ENCODE measurements at regions not wholly inside any gene's neighbourhood (a gene's known extent, or its start where the extent isn't known, plus 50 kb on each side); places are given as distances from the start of the nearest gene placed in this dataset.

- H2AFZ ChIP-seq (ENCODE audit: low read depth, low read length): no peak overlapping the region
- H4K8ac ChIP-seq (ENCODE audit: low read length): no peak overlapping the region
- no peak overlapping the region for H2BK5ac ChIP-seq (ENCODE audit: low read depth, low read length, poor library complexity, severe bottlenecking)
- H3K27me3 ChIP-seq (ENCODE audit: control insufficient read depth in 1 of 2, insufficient read depth in 1 of 2, low read length in 2 of 2): peaks cover 0 to 13% of the 10 kb centered on the region in 2 experiments
- no peak overlapping the region for H3K18ac ChIP-seq (ENCODE audit: low read depth in 1 of 2, low read length in 2 of 2)
- H3K79me1 ChIP-seq (replicated peaks; ENCODE audit: low read length, poor library complexity, severe bottlenecking): no peaks in the 10 kb centered on the region
- no peak overlapping the region for H4K91ac ChIP-seq (ENCODE audit: low read length)
- H3K4me3 ChIP-seq (ENCODE audit: insufficient read depth in 1 of 2, low read depth in 1 of 2, low read length in 2 of 2): no peak overlapping the region
- H3K4me1 ChIP-seq (ENCODE audit: control insufficient read depth, insufficient read depth, low read depth, low read length): no peaks in the 10 kb centered on the region
- H3K4ac ChIP-seq (ENCODE audit: low read depth in 1 of 2, low read length in 2 of 2): no peak overlapping the region
- no peak overlapping the region for H2AK5ac ChIP-seq (ENCODE audit: low read length, severe bottlenecking)
- no peak for DNase-seq
- no peak overlapping the region for H3K23ac ChIP-seq (ENCODE audit: low read length in 2 of 2)
- no peak overlapping the region for H2BK15ac ChIP-seq (ENCODE audit: low read depth, poor library complexity, severe bottlenecking)
- H3K9ac ChIP-seq (ENCODE audit: low read length): no peak overlapping the region
- no peaks in the 10 kb centered on the region for H3K36me3 ChIP-seq (ENCODE audit: control insufficient read depth in 1 of 2, insufficient read depth in 2 of 2, low read depth in 1 of 2, low read length in 2 of 2)
- H3K14ac ChIP-seq (ENCODE audit: low read length in 2 of 2): no peak overlapping the region
- no peak overlapping the region for H2BK12ac ChIP-seq (ENCODE audit: low read length in 2 of 2)
- WGBS: 94% methylated on average over 3 of the region's 3 CpGs
- no peak overlapping the region for H3K27ac ChIP-seq (ENCODE audit: low read length, poor library complexity, severe bottlenecking)
- H2BK120ac ChIP-seq (ENCODE audit: low read depth, low read length): no peak overlapping the region
- no peak overlapping the region for H3K4me2 ChIP-seq (ENCODE audit: low read length, poor library complexity, severe bottlenecking)
- no peaks in the 10 kb centered on the region for H3K9me3 ChIP-seq (ENCODE audit: control insufficient read depth, low read length)
Observed at GRCh38 chr9:89843591-89843990, 238.8 kb downstream of the GADD45G start.

GRCh38 chr9:89844075-89844474 lies 239.3 kb downstream of the GADD45G start:
- Histone ChIP-seq H3K27me3 (ENCODE audit: control insufficient read depth in 1 of 2, insufficient read depth in 1 of 2, low read length in 2 of 2) (peaks cover 0 to 13% of the 10 kb centered on the region in 2 experiments), H2AFZ (ENCODE audit: low read depth, low read length) (no peak overlapping the region), H3K4me2 (ENCODE audit: low read length, poor library complexity, severe bottlenecking) (no peak overlapping the region), H3K14ac (ENCODE audit: low read length in 2 of 2) (no peak overlapping the region), H2BK15ac (ENCODE audit: low read depth, poor library complexity, severe bottlenecking) (peak overlapping the region; percentile 64), H3K9me3 (ENCODE audit: control insufficient read depth, low read length) (no peaks in the 10 kb centered on the region), H3K79me1 (replicated peaks; ENCODE audit: low read length, poor library complexity, severe bottlenecking) (no peaks in the 10 kb centered on the region), H3K4me3 (ENCODE audit: insufficient read depth in 1 of 2, low read depth in 1 of 2, low read length in 2 of 2) (no peak overlapping the region), H3K36me3 (ENCODE audit: control insufficient read depth in 1 of 2, insufficient read depth in 2 of 2, low read depth in 1 of 2, low read length in 2 of 2) (no peaks in the 10 kb centered on the region), H3K9ac (ENCODE audit: low read length) (no peak overlapping the region), H3K4me1 (ENCODE audit: control insufficient read depth, insufficient read depth, low read depth, low read length) (no peaks in the 10 kb centered on the region), H4K8ac (ENCODE audit: low read length) (no peak overlapping the region), H2BK120ac (ENCODE audit: low read depth, low read length) (no peak overlapping the region), H2AK5ac (ENCODE audit: low read length, severe bottlenecking) (no peak overlapping the region), H2BK5ac (ENCODE audit: low read depth, low read length, poor library complexity, severe bottlenecking) (no peak overlapping the region), H2BK12ac (ENCODE audit: low read length in 2 of 2) (no peak overlapping the region), H3K27ac (ENCODE audit: low read length, poor library complexity, severe bottlenecking) (no peak overlapping the region), H3K23ac (ENCODE audit: low read length in 2 of 2) (no peak overlapping the region), H4K91ac (ENCODE audit: low read length) (no peak overlapping the region), H3K4ac (ENCODE audit: low read depth in 1 of 2, low read length in 2 of 2) (peak overlapping the region in 1 of 2 experiments; percentile 19), H3K18ac (ENCODE audit: low read depth in 1 of 2, low read length in 2 of 2) (no peak overlapping the region)
- 95% methylated on average over 4 of the region's 5 CpGs for WGBS
- DNase-seq: no peak

DNA sequence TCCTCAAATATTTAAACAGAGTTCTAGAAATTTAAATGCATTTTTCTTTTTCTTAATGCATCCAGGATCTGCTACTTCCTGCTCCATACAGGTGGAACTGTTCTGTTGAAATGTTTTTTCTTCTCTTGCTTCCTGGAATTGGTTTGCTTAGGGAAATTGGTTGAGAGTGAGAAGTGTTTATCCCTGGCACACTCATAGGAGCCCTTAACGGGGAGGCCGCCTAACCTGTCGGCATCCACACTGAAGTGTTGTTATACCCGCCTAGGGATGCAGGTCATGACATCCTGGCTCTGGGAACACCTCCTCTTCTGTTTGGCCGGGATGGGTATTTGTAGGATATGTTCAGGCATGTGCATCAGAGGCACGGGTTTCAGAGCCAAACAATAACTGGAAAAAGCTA lies 239.7 kb downstream of the GADD45G start:
- no peak overlapping the region for H3K27ac ChIP-seq (ENCODE audit: low read length, poor library complexity, severe bottlenecking)
- no peak overlapping the region for H4K8ac ChIP-seq (ENCODE audit: low read length)
- H3K4me1 ChIP-seq (ENCODE audit: control insufficient read depth, insufficient read depth, low read depth, low read length): no peaks in the 10 kb centered on the region
- no peak overlapping the region for H2AFZ ChIP-seq (ENCODE audit: low read depth, low read length)
- no peak overlapping the region for H3K18ac ChIP-seq (ENCODE audit: low read depth in 1 of 2, low read length in 2 of 2)
- no peak overlapping the region for H3K4me3 ChIP-seq (ENCODE audit: insufficient read depth in 1 of 2, low read depth in 1 of 2, low read length in 2 of 2)
- H2BK5ac ChIP-seq (ENCODE audit: low read depth, low read length, poor library complexity, severe bottlenecking): no peak overlapping the region
- H2AK5ac ChIP-seq (ENCODE audit: low read length, severe bottlenecking): no peak overlapping the region
- H4K91ac ChIP-seq (ENCODE audit: low read length): no peak overlapping the region
- no peak overlapping the region for H3K9ac ChIP-seq (ENCODE audit: low read length)
- H2BK120ac ChIP-seq (ENCODE audit: low read depth, low read length): no peak overlapping the region
- H3K4ac ChIP-seq (ENCODE audit: low read depth in 1 of 2, low read length in 2 of 2): no peak overlapping the region
- H2BK12ac ChIP-seq (ENCODE audit: low read length in 2 of 2): no peak overlapping the region
- no peak overlapping the region for H3K4me2 ChIP-seq (ENCODE audit: low read length, poor library complexity, severe bottlenecking)
- no peaks in the 10 kb centered on the region for H3K36me3 ChIP-seq (ENCODE audit: control insufficient read depth in 1 of 2, insufficient read depth in 2 of 2, low read depth in 1 of 2, low read length in 2 of 2)
- 97% methylated on average over 5 of the region's 6 CpGs for WGBS
- H3K79me1 ChIP-seq (replicated peaks; ENCODE audit: low read length, poor library complexity, severe bottlenecking): no peaks in the 10 kb centered on the region
- H3K23ac ChIP-seq (ENCODE audit: low read length in 2 of 2): no peak overlapping the region
- no peak for DNase-seq
- H3K9me3 ChIP-seq (ENCODE audit: control insufficient read depth, low read length): no peaks in the 10 kb centered on the region
- H3K14ac ChIP-seq (ENCODE audit: low read length in 2 of 2): no peak overlapping the region
- peaks cover 0 to 13% of the 10 kb centered on the region in 2 experiments for H3K27me3 ChIP-seq (ENCODE audit: control insufficient read depth in 1 of 2, insufficient read depth in 1 of 2, low read length in 2 of 2)
- H2BK15ac ChIP-seq (ENCODE audit: low read depth, poor library complexity, severe bottlenecking): no peak overlapping the region

- Histone ChIP-seq H2BK120ac (ENCODE audit: low read depth, low read length) (no peak overlapping the region), H3K14ac (ENCODE audit: low read length in 2 of 2) (no peak overlapping the region), H2AK5ac (ENCODE audit: low read length, severe bottlenecking) (no peak overlapping the region), H3K36me3 (ENCODE audit: control insufficient read depth in 1 of 2, insufficient read depth in 2 of 2, low read depth in 1 of 2, low read length in 2 of 2) (no peaks in the 10 kb centered on the region), H3K27me3 (ENCODE audit: control insufficient read depth in 1 of 2, insufficient read depth in 1 of 2, low read length in 2 of 2) (peaks cover 0 to 13% of the 10 kb centered on the region in 2 experiments), H3K27ac (ENCODE audit: low read length, poor library complexity, severe bottlenecking) (no peak overlapping the region), H3K18ac (ENCODE audit: low read depth in 1 of 2, low read length in 2 of 2) (no peak overlapping the region), H2AFZ (ENCODE audit: low read depth, low read length) (no peak overlapping the region), H4K91ac (ENCODE audit: low read length) (no peak overlapping the region), H3K9me3 (ENCODE audit: control insufficient read depth, low read length) (no peaks in the 10 kb centered on the region), H3K4me2 (ENCODE audit: low read length, poor library complexity, severe bottlenecking) (no peak overlapping the region), H2BK12ac (ENCODE audit: low read length in 2 of 2) (no peak overlapping the region), H4K8ac (ENCODE audit: low read length) (no peak overlapping the region), H3K79me1 (replicated peaks; ENCODE audit: low read length, poor library complexity, severe bottlenecking) (no peaks in the 10 kb centered on the region), H3K23ac (ENCODE audit: low read length in 2 of 2) (no peak overlapping the region), H2BK5ac (ENCODE audit: low read depth, low read length, poor library complexity, severe bottlenecking) (no peak overlapping the region), H2BK15ac (ENCODE audit: low read depth, poor library complexity, severe bottlenecking) (no peak overlapping the region), H3K9ac (ENCODE audit: low read length) (no peak overlapping the region), H3K4ac (ENCODE audit: low read depth in 1 of 2, low read length in 2 of 2) (no peak overlapping the region), H3K4me3 (ENCODE audit: insufficient read depth in 1 of 2, low read depth in 1 of 2, low read length in 2 of 2) (no peak overlapping the region), H3K4me1 (ENCODE audit: control insufficient read depth, insufficient read depth, low read depth, low read length) (no peaks in the 10 kb centered on the region)
- WGBS: 79% methylated on average over 3 of the region's 3 CpGs
- no peak for DNase-seq
Observed at GRCh38 chr9:89845321-89845720, 240.5 kb downstream of the GADD45G start.
